ENCODE measurements at regions not wholly inside any gene's neighbourhood (a gene's known extent, or its start where the extent isn't known, plus 50 kb on each side); places are given as distances from the start of the nearest gene placed in this dataset.

DNA sequence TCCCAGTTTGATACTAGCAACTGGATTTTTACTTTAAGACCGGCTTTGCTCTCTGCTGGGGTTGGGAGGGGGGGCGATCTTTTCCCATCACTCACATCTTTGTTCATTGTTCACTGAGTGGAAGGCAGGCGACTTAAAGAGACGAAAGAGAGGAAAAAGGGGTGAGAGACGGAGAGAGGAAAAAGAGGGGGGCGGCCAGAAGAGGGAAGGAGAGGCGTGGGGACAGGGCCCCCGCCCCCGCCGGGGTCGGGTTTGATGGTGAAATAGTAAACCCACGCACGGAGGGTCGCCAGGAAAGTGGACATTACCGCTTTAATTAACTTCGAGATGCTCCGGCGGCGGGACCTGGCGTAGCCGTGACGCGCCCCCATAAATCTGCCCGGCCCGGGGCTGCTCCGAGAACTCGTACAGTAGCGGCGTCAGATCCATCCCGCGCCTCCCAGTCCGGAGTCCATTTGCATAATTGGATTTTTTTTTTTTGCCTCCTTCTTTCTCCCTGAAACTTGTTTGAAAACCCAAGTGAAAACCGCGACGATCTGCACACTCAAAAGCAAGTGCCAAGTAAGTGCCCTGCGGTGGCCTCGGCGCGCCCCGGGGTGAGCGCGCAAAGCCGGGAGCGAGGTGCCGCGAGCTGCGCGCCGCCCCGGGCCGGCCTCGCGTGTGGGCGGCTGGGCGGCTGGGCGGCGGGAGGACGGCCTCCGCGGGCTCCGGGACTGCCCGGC lies 143.9 kb upstream of the ZNF536 start (continued):
- TF ChIP-seq, protein P1, sequence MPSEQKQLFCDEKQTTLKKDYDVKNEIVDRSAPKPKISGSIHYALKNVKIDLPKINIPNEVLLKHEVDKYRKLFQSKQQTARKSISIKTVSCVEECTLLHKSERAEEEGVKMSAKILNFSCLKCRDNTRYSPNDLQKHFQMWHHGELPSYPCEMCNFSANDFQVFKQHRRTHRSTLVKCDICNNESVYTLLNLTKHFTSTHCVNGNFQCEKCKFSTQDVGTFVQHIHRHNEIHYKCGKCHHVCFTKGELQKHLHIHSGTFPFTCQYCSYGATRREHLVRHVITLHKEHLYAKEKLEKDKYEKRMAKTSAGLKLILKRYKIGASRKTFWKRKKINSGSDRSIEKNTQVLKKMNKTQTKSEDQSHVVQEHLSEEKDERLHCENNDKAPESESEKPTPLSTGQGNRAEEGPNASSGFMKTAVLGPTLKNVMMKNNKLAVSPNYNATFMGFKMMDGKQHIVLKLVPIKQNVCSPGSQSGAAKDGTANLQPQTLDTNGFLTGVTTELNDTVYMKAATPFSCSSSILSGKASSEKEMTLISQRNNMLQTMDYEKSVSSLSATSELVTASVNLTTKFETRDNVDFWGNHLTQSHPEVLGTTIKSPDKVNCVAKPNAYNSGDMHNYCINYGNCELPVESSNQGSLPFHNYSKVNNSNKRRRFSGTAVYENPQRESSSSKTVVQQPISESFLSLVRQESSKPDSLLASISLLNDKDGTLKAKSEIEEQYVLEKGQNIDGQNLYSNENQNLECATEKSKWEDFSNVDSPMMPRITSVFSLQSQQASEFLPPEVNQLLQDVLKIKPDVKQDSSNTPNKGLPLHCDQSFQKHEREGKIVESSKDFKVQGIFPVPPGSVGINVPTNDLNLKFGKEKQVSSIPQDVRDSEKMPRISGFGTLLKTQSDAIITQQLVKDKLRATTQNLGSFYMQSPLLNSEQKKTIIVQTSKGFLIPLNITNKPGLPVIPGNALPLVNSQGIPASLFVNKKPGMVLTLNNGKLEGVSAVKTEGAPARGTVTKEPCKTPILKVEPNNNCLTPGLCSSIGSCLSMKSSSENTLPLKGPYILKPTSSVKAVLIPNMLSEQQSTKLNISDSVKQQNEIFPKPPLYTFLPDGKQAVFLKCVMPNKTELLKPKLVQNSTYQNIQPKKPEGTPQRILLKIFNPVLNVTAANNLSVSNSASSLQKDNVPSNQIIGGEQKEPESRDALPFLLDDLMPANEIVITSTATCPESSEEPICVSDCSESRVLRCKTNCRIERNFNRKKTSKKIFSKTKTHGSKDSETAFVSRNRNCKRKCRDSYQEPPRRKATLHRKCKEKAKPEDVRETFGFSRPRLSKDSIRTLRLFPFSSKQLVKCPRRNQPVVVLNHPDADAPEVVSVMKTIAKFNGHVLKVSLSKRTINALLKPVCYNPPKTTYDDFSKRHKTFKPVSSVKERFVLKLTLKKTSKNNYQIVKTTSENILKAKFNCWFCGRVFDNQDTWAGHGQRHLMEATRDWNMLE (tag by site-specific recombination; conservative IDR thresholded peaks at IDR 0.05; ENCODE audit: low read depth) = no peak
- TF ChIP-seq ZNF707 (tag by site-specific recombination; IDR thresholded peaks at IDR 0.05) (no peak), ZNF629 (tag by site-specific recombination; IDR thresholded peaks at IDR 0.05) (peak; percentile 47; the same call in 1 of the 2 replicates), ZNF140 (tag by site-specific recombination; IDR thresholded peaks at IDR 0.05) (no peak), SCRT1 (tag by site-specific recombination; IDR thresholded peaks at IDR 0.05; ENCODE audit: borderline replicate concordance) (no peak), ZNF660 (tag by site-specific recombination; IDR thresholded peaks at IDR 0.05) (peak; percentile 51; the same call in 1 of the 2 replicates), KLF10 (tag by site-specific recombination; IDR thresholded peaks at IDR 0.05) (no peak), MEIS1 (CRISPR knock-in tag; IDR thresholded peaks at IDR 0.05; ENCODE audit: borderline replicate concordance) (no peak), ZFP37 (tag by site-specific recombination; IDR thresholded peaks at IDR 0.05) (no peak), ZBTB21 (tag by site-specific recombination; IDR thresholded peaks at IDR 0.05) (peak; percentile 55; the same call in 1 of the 2 replicates), ZNF596 (tag by site-specific recombination; IDR thresholded peaks at IDR 0.05) (0 out of 2 replicates have a peak, but pooled peaks have one; percentile 29), PRDM1 (tag by site-specific recombination; IDR thresholded peaks at IDR 0.05) (no peak), ZBTB7A (tag by site-specific recombination; IDR thresholded peaks at IDR 0.05; ENCODE audit: low read depth) (no peak), KLF9 (tag by site-specific recombination; IDR thresholded peaks at IDR 0.05; ENCODE audit: low read depth) (peak; percentile 64)
- TF ChIP-seq, protein P2, sequence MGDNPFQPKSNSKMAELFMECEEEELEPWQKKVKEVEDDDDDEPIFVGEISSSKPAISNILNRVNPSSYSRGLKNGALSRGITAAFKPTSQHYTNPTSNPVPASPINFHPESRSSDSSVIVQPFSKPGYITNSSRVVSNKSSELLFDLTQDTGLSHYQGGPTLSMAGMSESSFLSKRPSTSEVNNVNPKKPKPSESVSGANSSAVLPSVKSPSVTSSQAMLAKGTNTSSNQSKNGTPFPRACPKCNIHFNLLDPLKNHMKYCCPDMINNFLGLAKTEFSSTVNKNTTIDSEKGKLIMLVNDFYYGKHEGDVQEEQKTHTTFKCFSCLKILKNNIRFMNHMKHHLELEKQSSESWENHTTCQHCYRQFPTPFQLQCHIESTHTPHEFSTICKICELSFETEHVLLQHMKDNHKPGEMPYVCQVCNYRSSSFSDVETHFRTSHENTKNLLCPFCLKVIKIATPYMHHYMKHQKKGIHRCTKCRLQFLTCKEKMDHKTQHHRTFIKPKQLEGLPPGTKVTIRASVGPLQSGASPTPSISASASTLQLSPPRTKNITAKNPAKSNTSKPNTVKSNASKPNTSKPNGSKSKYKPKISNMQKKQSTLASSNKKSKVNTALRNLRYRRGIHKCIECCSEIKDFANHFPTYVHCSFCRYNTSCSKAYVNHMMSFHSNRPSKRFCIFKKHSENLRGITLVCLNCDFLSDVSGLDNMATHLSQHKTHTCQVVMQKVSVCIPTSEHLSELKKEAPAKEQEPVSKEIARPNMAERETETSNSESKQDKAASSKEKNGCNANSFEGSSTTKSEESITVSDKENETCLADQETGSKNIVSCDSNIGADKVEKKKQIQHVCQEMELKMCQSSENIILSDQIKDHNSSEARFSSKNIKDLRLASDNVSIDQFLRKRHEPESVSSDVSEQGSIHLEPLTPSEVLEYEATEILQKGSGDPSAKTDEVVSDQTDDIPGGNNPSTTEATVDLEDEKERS (tag by site-specific recombination; IDR thresholded peaks at IDR 0.05) = no peak
- TF ChIP-seq, protein P3, sequence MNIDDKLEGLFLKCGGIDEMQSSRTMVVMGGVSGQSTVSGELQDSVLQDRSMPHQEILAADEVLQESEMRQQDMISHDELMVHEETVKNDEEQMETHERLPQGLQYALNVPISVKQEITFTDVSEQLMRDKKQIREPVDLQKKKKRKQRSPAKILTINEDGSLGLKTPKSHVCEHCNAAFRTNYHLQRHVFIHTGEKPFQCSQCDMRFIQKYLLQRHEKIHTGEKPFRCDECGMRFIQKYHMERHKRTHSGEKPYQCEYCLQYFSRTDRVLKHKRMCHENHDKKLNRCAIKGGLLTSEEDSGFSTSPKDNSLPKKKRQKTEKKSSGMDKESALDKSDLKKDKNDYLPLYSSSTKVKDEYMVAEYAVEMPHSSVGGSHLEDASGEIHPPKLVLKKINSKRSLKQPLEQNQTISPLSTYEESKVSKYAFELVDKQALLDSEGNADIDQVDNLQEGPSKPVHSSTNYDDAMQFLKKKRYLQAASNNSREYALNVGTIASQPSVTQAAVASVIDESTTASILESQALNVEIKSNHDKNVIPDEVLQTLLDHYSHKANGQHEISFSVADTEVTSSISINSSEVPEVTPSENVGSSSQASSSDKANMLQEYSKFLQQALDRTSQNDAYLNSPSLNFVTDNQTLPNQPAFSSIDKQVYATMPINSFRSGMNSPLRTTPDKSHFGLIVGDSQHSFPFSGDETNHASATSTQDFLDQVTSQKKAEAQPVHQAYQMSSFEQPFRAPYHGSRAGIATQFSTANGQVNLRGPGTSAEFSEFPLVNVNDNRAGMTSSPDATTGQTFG (tag by site-specific recombination; IDR thresholded peaks at IDR 0.05; ENCODE audit: borderline replicate concordance) = no peak
- TF ChIP-seq, protein P4, sequence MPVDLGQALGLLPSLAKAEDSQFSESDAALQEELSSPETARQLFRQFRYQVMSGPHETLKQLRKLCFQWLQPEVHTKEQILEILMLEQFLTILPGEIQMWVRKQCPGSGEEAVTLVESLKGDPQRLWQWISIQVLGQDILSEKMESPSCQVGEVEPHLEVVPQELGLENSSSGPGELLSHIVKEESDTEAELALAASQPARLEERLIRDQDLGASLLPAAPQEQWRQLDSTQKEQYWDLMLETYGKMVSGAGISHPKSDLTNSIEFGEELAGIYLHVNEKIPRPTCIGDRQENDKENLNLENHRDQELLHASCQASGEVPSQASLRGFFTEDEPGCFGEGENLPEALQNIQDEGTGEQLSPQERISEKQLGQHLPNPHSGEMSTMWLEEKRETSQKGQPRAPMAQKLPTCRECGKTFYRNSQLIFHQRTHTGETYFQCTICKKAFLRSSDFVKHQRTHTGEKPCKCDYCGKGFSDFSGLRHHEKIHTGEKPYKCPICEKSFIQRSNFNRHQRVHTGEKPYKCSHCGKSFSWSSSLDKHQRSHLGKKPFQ (tag by site-specific recombination; IDR thresholded peaks at IDR 0.05) = no peak
- TF ChIP-seq, protein P5, sequence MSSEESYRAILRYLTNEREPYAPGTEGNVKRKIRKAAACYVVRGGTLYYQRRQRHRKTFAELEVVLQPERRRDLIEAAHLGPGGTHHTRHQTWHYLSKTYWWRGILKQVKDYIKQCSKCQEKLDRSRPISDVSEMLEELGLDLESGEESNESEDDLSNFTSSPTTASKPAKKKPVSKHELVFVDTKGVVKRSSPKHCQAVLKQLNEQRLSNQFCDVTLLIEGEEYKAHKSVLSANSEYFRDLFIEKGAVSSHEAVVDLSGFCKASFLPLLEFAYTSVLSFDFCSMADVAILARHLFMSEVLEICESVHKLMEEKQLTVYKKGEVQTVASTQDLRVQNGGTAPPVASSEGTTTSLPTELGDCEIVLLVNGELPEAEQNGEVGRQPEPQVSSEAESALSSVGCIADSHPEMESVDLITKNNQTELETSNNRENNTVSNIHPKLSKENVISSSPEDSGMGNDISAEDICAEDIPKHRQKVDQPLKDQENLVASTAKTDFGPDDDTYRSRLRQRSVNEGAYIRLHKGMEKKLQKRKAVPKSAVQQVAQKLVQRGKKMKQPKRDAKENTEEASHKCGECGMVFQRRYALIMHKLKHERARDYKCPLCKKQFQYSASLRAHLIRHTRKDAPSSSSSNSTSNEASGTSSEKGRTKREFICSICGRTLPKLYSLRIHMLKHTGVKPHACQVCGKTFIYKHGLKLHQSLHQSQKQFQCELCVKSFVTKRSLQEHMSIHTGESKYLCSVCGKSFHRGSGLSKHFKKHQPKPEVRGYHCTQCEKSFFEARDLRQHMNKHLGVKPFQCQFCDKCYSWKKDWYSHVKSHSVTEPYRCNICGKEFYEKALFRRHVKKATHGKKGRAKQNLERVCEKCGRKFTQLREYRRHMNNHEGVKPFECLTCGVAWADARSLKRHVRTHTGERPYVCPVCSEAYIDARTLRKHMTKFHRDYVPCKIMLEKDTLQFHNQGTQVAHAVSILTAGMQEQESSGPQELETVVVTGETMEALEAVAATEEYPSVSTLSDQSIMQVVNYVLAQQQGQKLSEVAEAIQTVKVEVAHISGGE (tag by site-specific recombination; conservative IDR thresholded peaks at IDR 0.05; ENCODE audit: low read depth) = no peak; the same call in 1 of the 2 replicates
- TF ChIP-seq, protein P6, sequence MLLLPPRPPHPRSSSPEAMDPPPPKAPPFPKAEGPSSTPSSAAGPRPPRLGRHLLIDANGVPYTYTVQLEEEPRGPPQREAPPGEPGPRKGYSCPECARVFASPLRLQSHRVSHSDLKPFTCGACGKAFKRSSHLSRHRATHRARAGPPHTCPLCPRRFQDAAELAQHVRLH (tag by site-specific recombination; IDR thresholded peaks at IDR 0.05) = no peak
